WTC11 (cell line): ENCODE measurements at regions not wholly inside any gene's neighbourhood (a gene's known extent, or its start where the extent isn't known, plus 50 kb on each side); places are given as distances from the start of the nearest gene placed in this dataset.

Source experiments
- AR ChIP-seq: fragments of 250-450 bp; sonication (Bioruptor Pico); IDR thresholded peaks from 2 replicates; pipeline ENCODE4 v1.9.0; 2021; ENCODE audit warnings: mild to moderate bottlenecking
- ARID4B ChIP-seq: sonication (generic); formaldehyde crosslinking; IDR thresholded peaks from 2 replicates; pipeline ENCODE4 v1.8.0; 2023; ENCODE audit warnings: missing genetic modification reagents, mild to moderate bottlenecking, borderline replicate concordance
- CDX4 ChIP-seq: fragments of 250-450 bp; sonication (Bioruptor Pico); IDR thresholded peaks from 2 replicates; pipeline ENCODE4 v1.9.0; 2021; ENCODE audit warnings: moderate library complexity, mild to moderate bottlenecking, inconsistent platforms, borderline replicate concordance
- EMX1 ChIP-seq: fragments of 250-450 bp; sonication (Bioruptor Pico); IDR thresholded peaks from 2 replicates; pipeline ENCODE4 v1.8.0; 2021; ENCODE audit warnings: mild to moderate bottlenecking
- ERG ChIP-seq: fragments of 250-450 bp; sonication (Bioruptor Pico); IDR thresholded peaks from 2 replicates; pipeline ENCODE4 v1.8.0; 2021; ENCODE audit warnings: mild to moderate bottlenecking
- GABPB1 ChIP-seq: sonication (generic); formaldehyde crosslinking; IDR thresholded peaks from 2 replicates; pipeline ENCODE4 v1.8.1; 2023; ENCODE audit warnings: mild to moderate bottlenecking, missing genetic modification reagents
- JUN ChIP-seq: sonication (generic); formaldehyde crosslinking; IDR thresholded peaks from 2 replicates; pipeline ENCODE4 v1.8.0; 2023; ENCODE audit warnings: mild to moderate bottlenecking, missing genetic modification reagents
- MAX ChIP-seq: sonication (generic); formaldehyde crosslinking; IDR thresholded peaks from 2 replicates; pipeline ENCODE4 v1.8.0; 2022; ENCODE audit warnings: mild to moderate bottlenecking, missing genetic modification reagents
- MLX ChIP-seq: sonication (generic); formaldehyde crosslinking; IDR thresholded peaks from 2 replicates; pipeline ENCODE4 v1.8.1; 2023; ENCODE audit warnings: mild to moderate bottlenecking, missing genetic modification reagents, moderate library complexity
- MXD4 ChIP-seq: fragments of 250-450 bp; sonication (Bioruptor Pico); IDR thresholded peaks from 2 replicates; pipeline ENCODE4 v1.8.0; 2021; ENCODE audit warnings: mild to moderate bottlenecking, moderate library complexity, borderline replicate concordance
- MYBL2 ChIP-seq: sonication (generic); formaldehyde crosslinking; IDR thresholded peaks from 2 replicates; pipeline ENCODE4 v1.8.1; 2023; ENCODE audit warnings: mild to moderate bottlenecking, moderate library complexity, missing genetic modification reagents
- NR2C2 ChIP-seq: sonication (generic); formaldehyde crosslinking; IDR thresholded peaks from 2 replicates; pipeline ENCODE4 v1.8.0; 2022; ENCODE audit warnings: mild to moderate bottlenecking, missing genetic modification reagents
- PREB ChIP-seq: sonication (generic); formaldehyde crosslinking; IDR thresholded peaks from 2 replicates; pipeline ENCODE4 v1.8.1; 2022; ENCODE audit warnings: mild to moderate bottlenecking, missing genetic modification reagents, moderate library complexity, borderline replicate concordance
- PRRX2 ChIP-seq: fragments of 250-450 bp; sonication (Bioruptor Pico); IDR thresholded peaks from 2 replicates; pipeline ENCODE4 v1.8.0; 2021; ENCODE audit warnings: mild to moderate bottlenecking
- RELA ChIP-seq: sonication (generic); formaldehyde crosslinking; IDR thresholded peaks from 2 replicates; pipeline ENCODE4 v1.8.1; 2022; ENCODE audit warnings: missing genetic modification reagents, mild to moderate bottlenecking, borderline replicate concordance
- ZBTB21 ChIP-seq: sonication (generic); formaldehyde crosslinking; IDR thresholded peaks from 2 replicates; pipeline ENCODE4 v1.8.1; 2023; ENCODE audit warnings: mild to moderate bottlenecking, missing genetic modification reagents, borderline replicate concordance
- ZMAT4 ChIP-seq: fragments of 250-450 bp; sonication (Bioruptor Pico); IDR thresholded peaks from 2 replicates; pipeline ENCODE4 v1.9.0; 2021; ENCODE audit warnings: mild to moderate bottlenecking
- ZNF121 ChIP-seq: sonication (generic); formaldehyde crosslinking; IDR thresholded peaks from 2 replicates; pipeline ENCODE4 v1.8.0; 2023; ENCODE audit warnings: missing genetic modification reagents
- ZNF317 ChIP-seq: sonication (generic); formaldehyde crosslinking; IDR thresholded peaks from 2 replicates; pipeline ENCODE4 v1.8.1; 2023; ENCODE audit warnings: low read depth, mild to moderate bottlenecking, moderate library complexity, missing genetic modification reagents, borderline replicate concordance
- ZNF416 ChIP-seq: fragments of 250-450 bp; sonication (Bioruptor Pico); IDR thresholded peaks from 2 replicates; pipeline ENCODE4 v1.9.0; 2021; ENCODE audit warnings: mild to moderate bottlenecking, inconsistent platforms
- ZNF425 ChIP-seq: fragments of 250-450 bp; sonication (Bioruptor Pico); conservative IDR thresholded peaks from 2 replicates; pipeline ENCODE4 v1.9.0; 2021; ENCODE audit warnings: mild to moderate bottlenecking
- ZNF512 ChIP-seq: sonication (generic); formaldehyde crosslinking; IDR thresholded peaks from 2 replicates; pipeline ENCODE4 v1.8.1; 2022; ENCODE audit warnings: missing genetic modification reagents, borderline replicate concordance
- ZNF671 ChIP-seq: fragments of 250-450 bp; sonication (Bioruptor Pico); IDR thresholded peaks from 2 replicates; pipeline ENCODE4 v1.8.0; 2021; ENCODE audit warnings: mild to moderate bottlenecking

GRCh38 chr1:223011505-223011856 lies 131.6 kb downstream of the TLR5 start (continued):
- TF ChIP-seq ZNF512 (CRISPR knock-in tag) (no peak), ZNF425 (CRISPR knock-in tag) (peak; percentile 58; the same call in 1 of the 2 replicates), ERG (CRISPR knock-in tag) (0 out of 2 replicates have a peak, but pooled peaks have one; percentile 25), PREB (CRISPR knock-in tag) (no peak), PRRX2 (no peak), MLX (CRISPR knock-in tag) (no peak), MAX (CRISPR knock-in tag) (no peak), EMX1 (CRISPR knock-in tag) (no peak), MXD4 (CRISPR knock-in tag) (no peak), ZMAT4 (CRISPR knock-in tag) (peak; percentile 52; the same call in 1 of the 2 replicates), ZBTB21 (CRISPR knock-in tag) (no peak), MYBL2 (CRISPR knock-in tag) (no peak), ZNF121 (CRISPR knock-in tag) (no peak), JUN (CRISPR knock-in tag) (no peak), ZNF671 (CRISPR knock-in tag) (peak; percentile 60; the same call in 1 of the 2 replicates), ZNF317 (CRISPR knock-in tag) (no peak), CDX4 (no peak), ARID4B (CRISPR knock-in tag) (no peak), NR2C2 (CRISPR knock-in tag) (no peak), ZNF416 (CRISPR knock-in tag) (peak; percentile 80; the same call in 1 of the 2 replicates), GABPB1 (CRISPR knock-in tag) (no peak), RELA (no peak), AR (CRISPR knock-in tag) (peak; percentile 78; the same call in 1 of the 2 replicates)
